Activated CD4-positive, alpha-beta T cell treated with anti-CD3 and anti-CD28 coated beads, Interleukin-2, Interleukin-6, amounts not matched to agents 100 ng/mL and 50 ng/mL, durations not matched to agents 16 hours and 8 hours (primary cell): ENCODE measurements at regions not wholly inside any gene's neighbourhood (a gene's known extent, or its start where the extent isn't known, plus 50 kb on each side); places are given as distances from the start of the nearest gene placed in this dataset.

Experiments
- DNase-seq: peaks from one replicate; pipeline ENCODE4 v3.0.0-alpha.2; 2020

DNA sequence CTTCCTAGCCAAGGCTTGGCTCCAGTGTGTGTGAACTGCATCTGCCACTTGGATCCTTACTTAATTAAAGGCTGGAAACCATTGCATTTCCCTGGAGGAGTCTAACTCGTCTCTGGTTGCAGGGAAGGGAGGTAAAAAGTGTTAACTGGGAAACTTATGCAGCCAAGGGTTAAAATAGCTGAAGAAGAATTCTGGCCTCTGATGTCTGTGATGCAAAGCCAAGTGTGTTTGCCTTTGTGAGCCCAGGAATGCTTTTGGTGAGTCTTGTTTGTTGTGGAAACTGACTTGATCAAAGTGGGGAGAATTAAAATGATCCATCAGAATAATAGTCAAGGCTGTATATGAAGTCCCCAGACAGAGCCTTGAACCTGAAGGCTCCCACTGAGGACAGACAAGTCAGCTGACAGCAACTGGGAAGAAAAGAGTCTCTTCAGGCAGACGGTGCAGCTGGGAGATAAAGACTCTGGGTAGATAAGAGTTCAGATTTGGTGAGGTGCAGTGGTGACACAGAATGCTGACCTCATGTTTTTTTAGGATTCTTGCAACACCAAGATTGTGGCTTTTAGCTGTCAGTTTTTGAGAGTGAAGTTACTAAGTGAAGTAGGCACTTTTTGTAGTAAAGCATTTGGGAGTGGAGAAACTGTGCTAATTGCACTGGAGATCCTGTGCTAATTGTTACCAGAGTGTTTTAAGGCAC, 59.5 kb upstream of the WLS start:
- DNase-seq: no peak

DNA sequence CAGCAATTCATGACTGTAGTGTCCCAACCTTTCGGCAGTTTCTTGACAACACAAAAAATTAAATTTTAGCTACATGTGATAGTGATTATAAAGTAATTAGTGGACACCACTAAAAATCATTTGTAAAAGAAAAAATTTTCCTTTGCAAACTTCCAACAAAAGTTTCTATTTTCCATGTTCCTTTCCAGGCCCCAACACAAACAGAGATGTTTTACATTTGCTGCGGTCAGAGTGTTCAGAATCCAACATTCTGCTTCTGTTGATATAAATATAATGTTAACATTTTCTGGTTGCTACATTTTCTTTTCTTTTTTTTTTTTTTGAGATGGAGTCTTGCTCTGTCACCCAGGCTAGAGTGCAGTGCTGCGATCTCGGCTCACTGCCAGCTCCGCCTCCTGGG, 54.9 kb upstream of the WLS start:
- no peak for DNase-seq

DNA sequence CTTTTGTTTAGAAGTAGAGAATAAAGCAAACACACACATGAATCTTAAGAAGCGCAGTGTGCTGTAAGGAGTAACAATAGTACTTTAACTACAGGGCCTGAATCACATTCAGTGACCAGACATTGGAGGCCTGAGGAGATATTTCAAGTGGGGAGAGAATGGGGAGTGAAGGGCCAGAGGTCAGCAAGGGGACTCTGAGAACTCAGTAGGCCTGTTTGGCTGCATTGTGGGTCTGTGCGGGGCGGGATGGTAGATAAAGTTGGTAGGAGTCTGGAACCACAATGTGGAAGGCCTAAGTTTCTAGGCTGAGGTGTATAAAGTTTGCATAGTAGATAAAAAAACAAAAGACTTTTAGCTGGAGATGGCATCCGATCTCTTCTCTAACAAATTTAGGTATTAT, 52.7 kb upstream of the WLS start:
- DNase-seq: no peak

DNA sequence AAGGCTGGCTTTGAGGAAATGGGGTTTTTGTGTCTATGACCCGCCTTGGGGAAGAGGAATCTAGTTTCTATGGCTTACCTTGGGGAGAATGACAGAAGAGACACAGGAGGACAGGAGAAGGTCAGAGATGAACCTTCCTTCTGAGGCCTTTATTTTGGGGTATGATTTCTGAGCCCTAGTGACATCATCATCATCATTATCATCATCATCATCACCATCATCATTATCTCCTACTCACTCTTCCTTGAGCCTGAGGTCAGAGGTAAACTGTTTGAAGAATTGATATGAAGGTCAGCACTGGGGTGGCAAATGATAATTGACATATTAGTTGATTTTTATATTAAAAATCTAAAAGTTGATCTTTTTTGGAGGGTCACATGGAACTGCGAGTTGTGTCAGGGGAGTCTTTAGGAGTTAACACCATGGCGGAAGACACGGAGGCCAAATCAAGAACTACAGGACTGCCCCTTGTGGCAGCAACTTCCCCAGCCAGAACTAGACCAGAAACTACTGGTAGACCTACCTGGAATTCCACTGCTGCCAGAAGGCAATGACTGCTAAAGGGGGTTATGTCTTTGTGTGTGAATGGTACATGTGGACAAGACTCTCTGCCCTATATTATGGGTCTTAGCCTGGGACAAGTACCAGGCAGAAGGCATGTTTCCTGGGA, 49.8 kb upstream of the WLS start:
- no peak for DNase-seq
